Skeletal muscle cell (primary cell): ENCODE measurements at regions not wholly inside any gene's neighbourhood (a gene's known extent, or its start where the extent isn't known, plus 50 kb on each side); places are given as distances from the start of the nearest gene placed in this dataset.

Source experiments
- DNase-seq: peaks from one replicate; pipeline ENCODE4 v3.0.0-alpha.2; 2010; ENCODE audit warnings: low read depth
- H3K4me3 ChIP-seq: 2 replicates; pipeline ENCODE4 v1.5.1; 2011; ENCODE audit warnings: low read depth, mild to moderate bottlenecking, control low read depth, low read length, moderate library complexity

DNA sequence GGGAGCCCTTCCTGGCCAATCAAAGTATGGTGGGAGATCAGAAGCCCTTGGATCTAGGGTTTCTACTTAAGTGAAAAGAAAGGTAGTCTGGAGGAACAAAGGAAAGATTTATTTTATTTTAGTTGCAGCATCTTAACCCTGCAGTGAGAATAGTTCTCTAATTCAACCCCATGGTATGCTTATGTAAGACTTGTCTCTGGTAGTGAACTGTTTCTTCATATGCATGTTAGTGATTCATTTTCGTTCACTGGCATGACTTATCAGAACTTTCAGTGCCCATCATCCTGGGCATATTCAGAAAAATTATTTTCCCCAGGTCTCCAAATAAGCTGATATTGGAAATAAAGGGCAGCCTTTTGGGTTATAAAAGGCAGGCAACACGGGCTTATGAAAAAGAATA is 1058.8 kb downstream of the NLGN4Y start:
- no peak overlapping the region for H3K4me3 ChIP-seq
- DNase-seq, result no peak

- DNase-seq, result no peak
These were observed 1068.6 kb downstream of the NLGN4Y start for GRCh38 chrY:15592957-15593356.

GRCh38 chrY:15593476-15594160 is 1069.3 kb downstream of the NLGN4Y start:
- DNase-seq, result peak; percentile 21
- no peak overlapping the region for H3K4me3 ChIP-seq

More at GRCh38 chrY:15592957-15593356, 1068.6 kb downstream of the NLGN4Y start:
- no peak overlapping the region for H3K4me3 ChIP-seq

DNA sequence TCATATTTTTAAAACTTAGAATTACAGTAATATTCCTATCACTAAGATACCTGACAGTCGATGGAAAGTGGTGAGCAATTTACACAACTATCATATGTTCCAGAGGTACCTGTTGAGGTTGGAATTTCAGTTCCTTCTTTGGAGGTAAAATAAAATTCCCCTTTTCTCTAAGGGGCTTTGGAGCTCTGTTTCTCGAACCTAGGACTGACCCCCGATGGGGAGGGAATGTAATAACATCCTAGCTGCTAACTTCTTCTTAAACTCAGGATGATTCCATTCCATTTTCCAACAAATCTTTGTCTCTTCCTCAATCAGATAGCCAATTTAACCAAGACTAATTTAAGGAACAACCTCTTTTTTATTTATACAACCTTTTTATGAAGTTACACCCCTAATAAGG is 1069.8 kb downstream of the NLGN4Y start:
- H3K4me3 ChIP-seq, result no peak overlapping the region
- no peak for DNase-seq

DNA sequence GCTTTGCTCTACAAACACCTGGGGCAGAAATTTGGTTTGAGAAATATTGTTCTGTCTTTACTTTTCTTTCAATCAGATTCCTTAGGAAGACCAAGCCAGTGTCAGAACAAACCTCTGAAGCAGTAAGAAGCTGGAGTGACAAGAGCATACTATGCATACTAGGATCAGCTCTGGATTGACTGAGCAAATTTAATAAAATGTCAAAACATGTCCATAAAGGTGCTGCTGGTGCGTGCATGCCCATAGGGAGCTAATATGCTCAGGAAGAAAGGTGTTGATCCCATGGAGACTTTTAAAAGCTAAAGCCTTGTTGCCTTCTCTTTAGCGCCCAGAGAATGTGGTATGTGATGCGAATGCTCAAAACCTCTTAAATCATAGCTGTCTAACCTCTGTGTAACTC is 1076.2 kb downstream of the NLGN4Y start:
- no peak for DNase-seq
- no peak overlapping the region for H3K4me3 ChIP-seq

- H3K4me3 ChIP-seq, result no peak overlapping the region
- DNase-seq, result no peak
These were observed 1100.0 kb downstream of the NLGN4Y start for GRCh38 chrY:15624370-15624769.

- H3K4me3 ChIP-seq, result no peak overlapping the region
- no peak for DNase-seq
These were observed 1100.6 kb downstream of the NLGN4Y start for GRCh38 chrY:15624928-15625327.

GRCh38 chrY:15648198-15648597 is 1123.9 kb downstream of the NLGN4Y start:
- no peak overlapping the region for H3K4me3 ChIP-seq
- DNase-seq, result no peak

GRCh38 chrY:15650056-15650455 is 1125.7 kb downstream of the NLGN4Y start:
- DNase-seq, result no peak
- no peak overlapping the region for H3K4me3 ChIP-seq

DNA sequence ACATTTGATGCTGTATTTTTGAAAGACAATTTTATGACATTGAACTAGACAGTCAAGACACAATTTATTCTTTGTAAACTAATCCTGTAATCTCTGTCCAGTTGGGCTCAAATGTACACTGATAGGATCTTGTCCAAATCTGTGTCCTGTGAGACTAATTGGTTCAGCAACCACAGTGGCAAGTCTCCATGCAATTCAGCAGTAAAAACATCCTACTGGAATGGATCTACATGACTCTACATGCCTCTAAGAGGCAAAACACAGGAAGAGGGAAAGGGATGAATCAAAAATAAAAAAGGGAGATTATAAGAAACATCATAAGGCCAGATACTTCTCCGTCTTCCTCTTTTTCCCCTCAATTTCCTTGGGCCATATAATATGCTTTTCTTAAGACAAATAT is 1164.2 kb downstream of the NLGN4Y start:
- DNase-seq, result no peak
- H3K4me3 ChIP-seq, result no peak overlapping the region

GRCh38 chrY:15689994-15690393 is 1165.7 kb downstream of the NLGN4Y start:
- no peak for DNase-seq
- no peak overlapping the region for H3K4me3 ChIP-seq

DNA sequence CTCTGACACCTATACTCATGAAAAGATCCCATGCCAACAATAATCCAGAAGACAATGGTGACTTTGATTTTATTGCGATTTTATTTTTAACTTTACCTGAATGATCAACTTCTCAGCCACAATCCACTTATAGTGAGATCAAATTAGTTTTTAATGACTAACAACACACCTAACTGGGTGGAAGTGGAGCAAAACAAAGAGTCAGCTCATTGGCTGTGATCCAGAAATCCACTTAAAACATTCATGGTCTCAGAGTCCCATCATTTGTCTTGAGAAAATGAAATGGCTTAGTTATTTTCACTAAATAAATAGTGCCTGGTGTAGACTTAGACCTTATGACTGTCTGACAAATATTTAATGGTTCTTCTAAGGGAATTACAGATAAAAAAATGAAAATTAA is 1177.8 kb downstream of the NLGN4Y start:
- no peak for DNase-seq
- no peak overlapping the region for H3K4me3 ChIP-seq

DNA sequence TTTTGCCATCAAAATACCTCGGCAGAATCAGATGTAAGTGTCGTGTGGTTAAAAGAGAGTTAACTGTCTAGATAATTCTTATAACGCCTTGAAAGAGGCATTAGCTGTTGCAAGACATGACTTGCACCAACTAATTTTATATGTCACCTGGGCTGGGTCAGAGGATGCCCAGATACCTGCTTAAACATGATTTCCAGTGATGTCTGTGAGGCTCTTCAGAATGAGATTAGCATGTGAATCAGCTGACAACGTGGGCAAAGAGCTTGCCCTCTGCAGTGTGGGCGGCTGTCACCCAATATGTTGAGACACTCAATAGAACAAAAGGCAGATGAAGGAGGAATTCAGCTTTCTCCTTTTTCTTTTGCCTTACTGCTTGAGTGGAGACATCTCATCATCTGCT is 1180.6 kb downstream of the NLGN4Y start:
- no peak overlapping the region for H3K4me3 ChIP-seq
- DNase-seq, result no peak

- no peak for DNase-seq
- H3K4me3 ChIP-seq, result no peak overlapping the region
These were observed 1225.5 kb downstream of the NLGN4Y start for GRCh38 chrY:15749533-15750433.

DNA sequence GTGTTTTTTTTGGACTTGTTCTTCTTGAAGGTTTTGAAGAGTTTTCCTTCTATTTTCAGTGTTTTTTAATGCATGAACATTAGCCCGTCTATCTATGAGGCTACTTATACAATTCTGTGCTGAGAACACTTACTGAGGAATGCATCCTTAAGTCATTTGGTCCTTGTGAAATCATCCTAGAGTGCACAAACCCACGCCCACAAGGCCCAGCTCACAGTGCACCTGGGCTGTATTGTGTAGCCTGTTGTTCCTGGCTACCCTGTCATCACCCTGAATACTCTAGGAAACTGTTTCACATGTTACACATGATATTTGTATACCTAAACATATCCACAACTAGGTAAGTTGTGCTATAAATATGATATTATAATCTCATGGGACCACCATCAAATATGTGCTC is 1226.7 kb downstream of the NLGN4Y start:
- no peak overlapping the region for H3K4me3 ChIP-seq
- DNase-seq, result no peak

DNA sequence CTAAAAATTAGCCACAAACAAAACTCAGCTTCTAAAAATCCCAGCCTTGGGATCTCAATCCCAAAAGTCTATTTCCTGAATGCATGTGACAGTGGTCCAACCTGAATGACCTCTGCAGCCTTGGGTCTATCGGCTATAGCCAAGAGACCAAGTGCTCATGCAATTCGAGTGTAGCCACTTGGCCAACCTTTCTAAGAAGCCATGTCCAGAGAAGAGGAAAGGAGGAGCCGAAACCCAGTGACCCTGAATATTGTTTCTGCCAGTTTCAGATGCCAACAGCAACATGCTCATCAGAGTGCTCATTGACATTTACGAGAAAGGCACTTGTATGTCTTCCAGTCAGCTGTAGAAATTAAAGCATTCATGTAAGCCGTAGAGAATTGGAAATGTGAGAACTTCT is 1231.9 kb downstream of the NLGN4Y start:
- no peak overlapping the region for H3K4me3 ChIP-seq
- DNase-seq, result no peak

GRCh38 chrY:15773579-15773978 is 1249.2 kb downstream of the NLGN4Y start:
- H3K4me3 ChIP-seq, result no peak overlapping the region
- DNase-seq, result no peak

- H3K4me3 ChIP-seq, result no peak overlapping the region
- DNase-seq, result no peak
These were observed 1251.6 kb downstream of the NLGN4Y start for GRCh38 chrY:15775880-15776279.

DNA sequence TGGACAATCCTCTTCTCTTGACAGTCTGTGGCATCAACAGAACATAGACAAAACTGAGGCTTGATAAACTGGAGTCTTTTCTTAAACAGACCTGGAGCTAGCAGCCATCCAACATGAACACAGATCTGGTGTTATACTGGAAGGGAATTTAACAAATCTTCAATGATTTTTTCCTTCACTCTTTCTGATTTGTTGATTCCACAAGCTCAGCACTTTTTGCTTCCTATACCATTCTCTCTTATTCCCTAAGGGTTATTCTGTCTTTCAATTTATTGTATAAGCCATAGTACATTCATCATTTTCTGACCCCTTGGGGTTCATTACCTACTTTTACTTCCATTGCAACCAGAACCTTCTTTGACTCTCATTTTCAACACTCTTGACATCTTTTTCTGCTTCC is 1255.6 kb downstream of the NLGN4Y start:
- DNase-seq, result no peak
- no peak overlapping the region for H3K4me3 ChIP-seq

DNA sequence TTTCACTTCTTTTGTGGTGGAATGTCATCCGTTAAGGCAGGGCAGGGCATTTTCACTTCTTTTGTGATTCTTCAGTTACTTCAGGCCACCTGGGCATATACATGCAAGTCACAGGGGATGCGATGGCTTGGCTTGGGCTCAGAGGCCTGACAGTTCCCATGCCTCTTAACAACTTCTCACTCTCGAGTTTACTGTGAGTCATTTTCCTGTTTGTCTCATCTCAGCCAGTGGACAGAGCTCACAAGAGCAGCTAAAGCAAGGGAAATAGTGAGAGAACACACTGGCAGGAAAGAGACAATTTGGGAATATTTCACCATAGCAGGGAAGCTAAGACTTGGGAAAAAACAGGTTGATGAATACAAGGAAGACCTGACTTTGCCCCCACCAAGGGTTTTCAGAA is 1275.7 kb downstream of the NLGN4Y start:
- H3K4me3 ChIP-seq, result no peak overlapping the region
- no peak for DNase-seq

- DNase-seq, result no peak
- no peak overlapping the region for H3K4me3 ChIP-seq
These were observed 1281.7 kb downstream of the NLGN4Y start for GRCh38 chrY:15805985-15806384.
